ENCODE measurements at regions not wholly inside any gene's neighbourhood (a gene's known extent, or its start where the extent isn't known, plus 50 kb on each side); places are given as distances from the start of the nearest gene placed in this dataset.

DNA sequence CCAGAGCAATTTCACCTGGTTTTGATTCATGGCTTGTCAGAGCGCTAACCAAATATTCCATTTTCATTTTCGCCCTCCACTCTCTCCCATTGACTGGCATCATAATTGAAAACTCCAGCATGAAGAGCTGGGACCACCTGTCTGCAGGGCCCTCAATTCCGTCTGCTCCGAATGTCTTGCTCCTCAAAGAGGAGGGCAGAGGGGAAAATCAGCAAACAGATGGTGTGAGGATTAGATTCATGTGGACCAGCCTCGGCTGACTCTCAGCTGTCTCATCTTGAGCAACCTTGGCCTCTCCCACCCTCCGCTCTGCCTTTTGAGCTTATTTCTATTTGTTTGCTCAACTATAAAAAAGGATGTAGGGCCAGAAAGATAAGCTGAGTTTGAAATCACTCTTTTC lies 512.2 kb upstream of the PPP2R3A start:
- Histone ChIP-seq H3K79me2 (ENCODE audit: control insufficient read depth, insufficient read depth, low read length) (no peaks in the 10 kb centered on the region), H3K9me3 (replicated peaks; ENCODE audit: control insufficient read depth, insufficient read depth, low read depth, low read length) (no peaks in the 10 kb centered on the region), H3K27me3 (ENCODE audit: control insufficient read depth in 2 of 2, insufficient read depth in 2 of 2, low read length in 2 of 2) (peaks cover 0 to 11% of the 10 kb centered on the region in 2 experiments; a peak in 1 of 5 replicates), H3K36me3 (ENCODE audit: control insufficient read depth, insufficient read depth, low read length) (no peaks in the 10 kb centered on the region), H3K4me2 (ENCODE audit: insufficient read depth, low read length) (no peak overlapping the region), H3K4me3 (no peak overlapping the region), H3K9me1 (ENCODE audit: control insufficient read depth, insufficient read depth, low read length) (no peaks in the 10 kb centered on the region), H2AFZ (ENCODE audit: low read depth, low read length) (no peak overlapping the region), H3K4me1 (replicated peaks in 1 of 2; ENCODE audit: control insufficient read depth in 2 of 2, insufficient read depth in 2 of 2, low read length in 2 of 2) (no peaks in the 10 kb centered on the region), H3K9ac (ENCODE audit: insufficient read depth in 1 of 2, low read depth in 2 of 2, low read length in 2 of 2) (no peak overlapping the region), H4K20me1 (replicated peaks; ENCODE audit: control insufficient read depth, insufficient read depth, low read length) (no peaks in the 10 kb centered on the region), H3K27ac (ENCODE audit: extremely low read depth, low read depth, low read length) (no peak overlapping the region)
- FAIRE-seq: no peak
- CTCF ChIA-PET (ENCODE audit: low intra/inter-chr PET ratio): no interaction called here
- intact Hi-C loops (cut with micrococcal nuclease): no loop called here
- WGBS (ENCODE audit: insufficient coverage, low coverage, missing lambda C conversion rate): 0% methylated on average over 4 of the region's 6 CpGs
- BruUV-seq (replicated peaks): no TSS peak
- no peak for ATAC-seq
- no peak for DNase-seq (ENCODE audit: extremely low read depth in 1 of 4, low spot score in 3 of 4)
- POLR2A ChIA-PET: no interaction called here
- in situ Hi-C loops (cut with MboI): no loop called here
- TF ChIP-seq ATF7 (IDR thresholded peaks at IDR 0.05): no peak

DNA sequence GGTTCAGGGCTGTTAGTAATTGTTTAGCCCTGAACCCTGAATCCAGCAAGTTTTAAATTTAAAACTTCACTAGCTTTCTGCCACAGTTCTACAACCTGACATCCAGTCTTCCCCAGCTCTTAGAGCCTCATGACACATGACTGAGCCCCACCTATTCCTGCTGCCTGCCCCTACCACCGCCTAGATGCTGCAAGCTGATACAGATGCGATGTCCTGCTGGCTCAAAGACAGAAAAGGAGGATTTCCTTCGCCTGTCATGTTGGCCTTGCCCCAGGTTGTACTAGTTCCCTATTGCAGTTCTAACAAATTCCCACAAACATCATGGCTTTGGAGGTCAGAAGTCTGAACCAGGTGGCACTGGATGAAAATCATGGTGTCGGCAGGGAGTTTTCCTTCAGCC lies 510.6 kb upstream of the PPP2R3A start:
- no peak for DNase-seq (ENCODE audit: extremely low read depth in 1 of 4, low spot score in 3 of 4)
- no TSS peak for BruUV-seq (replicated peaks)
- intact Hi-C loops (cut with micrococcal nuclease): no loop called here

More for the DNA sequence above, 510.6 kb upstream of the PPP2R3A start:
- TF ChIP-seq ZNF239 (CRISPR knock-in tag; IDR thresholded peaks at IDR 0.05): no peak
- TF ChIP-seq ZNF197 (CRISPR knock-in tag; IDR thresholded peaks at IDR 0.05; ENCODE audit: low read depth): no peak
- TF ChIP-seq, protein P1, sequence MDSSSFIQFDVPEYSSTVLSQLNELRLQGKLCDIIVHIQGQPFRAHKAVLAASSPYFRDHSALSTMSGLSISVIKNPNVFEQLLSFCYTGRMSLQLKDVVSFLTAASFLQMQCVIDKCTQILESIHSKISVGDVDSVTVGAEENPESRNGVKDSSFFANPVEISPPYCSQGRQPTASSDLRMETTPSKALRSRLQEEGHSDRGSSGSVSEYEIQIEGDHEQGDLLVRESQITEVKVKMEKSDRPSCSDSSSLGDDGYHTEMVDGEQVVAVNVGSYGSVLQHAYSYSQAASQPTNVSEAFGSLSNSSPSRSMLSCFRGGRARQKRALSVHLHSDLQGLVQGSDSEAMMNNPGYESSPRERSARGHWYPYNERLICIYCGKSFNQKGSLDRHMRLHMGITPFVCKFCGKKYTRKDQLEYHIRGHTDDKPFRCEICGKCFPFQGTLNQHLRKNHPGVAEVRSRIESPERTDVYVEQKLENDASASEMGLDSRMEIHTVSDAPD (CRISPR knock-in tag; IDR thresholded peaks at IDR 0.05): no peak
- Histone ChIP-seq H3K4me2 (ENCODE audit: insufficient read depth, low read length) (no peak overlapping the region), H3K4me3 (no peak overlapping the region), H4K20me1 (replicated peaks; ENCODE audit: control insufficient read depth, insufficient read depth, low read length) (no peaks in the 10 kb centered on the region), H3K36me3 (ENCODE audit: control insufficient read depth, insufficient read depth, low read length) (no peaks in the 10 kb centered on the region), H3K9ac (ENCODE audit: insufficient read depth in 1 of 2, low read depth in 2 of 2, low read length in 2 of 2) (no peak overlapping the region), H2AFZ (ENCODE audit: low read depth, low read length) (no peak overlapping the region), H3K27me3 (ENCODE audit: control insufficient read depth in 2 of 2, insufficient read depth in 2 of 2, low read length in 2 of 2) (peaks cover 0 to 19% of the 10 kb centered on the region in 2 experiments; a peak in 3 of 5 replicates), H3K9me3 (replicated peaks; ENCODE audit: control insufficient read depth, insufficient read depth, low read depth, low read length) (no peaks in the 10 kb centered on the region), H3K9me1 (ENCODE audit: control insufficient read depth, insufficient read depth, low read length) (no peaks in the 10 kb centered on the region), H3K4me1 (replicated peaks in 1 of 2; ENCODE audit: control insufficient read depth in 2 of 2, insufficient read depth in 2 of 2, low read length in 2 of 2) (no peaks in the 10 kb centered on the region), H3K79me2 (ENCODE audit: control insufficient read depth, insufficient read depth, low read length) (no peaks in the 10 kb centered on the region), H3K27ac (ENCODE audit: extremely low read depth, low read depth, low read length) (no peak overlapping the region)
- in situ Hi-C loops (cut with MboI): no loop called here
- 0% methylated on average over 4 of the region's 4 CpGs for WGBS (ENCODE audit: insufficient coverage, low coverage, missing lambda C conversion rate)
- ATAC-seq: no peak
- ChIA-PET CTCF (ENCODE audit: low intra/inter-chr PET ratio) (no interaction called here), POLR2A (interaction anchor here (0.6 kb wide), 1 partner anchor 410 kb away, joined by 3 read pairs; no protein-coding TSS in a partner anchor)
- no peak for FAIRE-seq

Measured in K562 (cell line).